ENCODE measurements at regions not wholly inside any gene's neighbourhood (a gene's known extent, or its start where the extent isn't known, plus 50 kb on each side); places are given as distances from the start of the nearest gene placed in this dataset.

DNA sequence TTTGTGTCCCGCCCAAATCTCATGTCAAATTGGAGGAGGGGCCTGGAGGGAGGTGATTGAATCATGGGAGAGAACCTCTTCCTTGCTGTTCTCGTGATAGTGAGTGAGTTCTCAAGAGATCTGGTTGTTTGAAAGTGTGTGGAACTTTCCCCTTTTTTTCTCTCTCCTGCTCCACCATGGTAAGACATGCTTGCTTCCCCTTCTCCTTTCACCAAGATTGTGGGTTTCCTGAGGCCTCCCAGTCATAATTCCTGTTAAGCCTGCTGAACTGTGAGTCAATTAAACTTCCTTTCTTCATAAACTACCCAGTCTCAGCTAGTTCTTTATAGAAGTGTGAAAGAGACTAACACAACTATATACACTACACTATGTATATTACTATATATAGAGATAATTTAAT, 697.8 kb upstream of the HS3ST1 start:
- no peak overlapping the region for H4K5ac ChIP-seq (ENCODE audit: low read depth, low read length)
- peaks cover 13% of the 10 kb centered on the region for H3K9me3 ChIP-seq (ENCODE audit: control insufficient read depth, insufficient read depth, low read length)
- no peak overlapping the region for H3K27ac ChIP-seq (ENCODE audit: insufficient read depth, low read length)
- no peak overlapping the region for H2AK5ac ChIP-seq (ENCODE audit: low read depth, low read length)
- no peak overlapping the region for H2BK20ac ChIP-seq (ENCODE audit: low read depth, low read length)
- no peak overlapping the region for H2BK120ac ChIP-seq (ENCODE audit: low read depth, low read length)
- no peaks in the 10 kb centered on the region for H3K79me1 ChIP-seq (ENCODE audit: low read depth in 1 of 2, low read length in 2 of 2)
- H3K4me3 ChIP-seq (ENCODE audit: insufficient read depth, low read depth, low read length) = no peak overlapping the region
- H3K56ac ChIP-seq (ENCODE audit: extremely low read depth, insufficient read depth, low read length) = no peak overlapping the region
- H3K4ac ChIP-seq (ENCODE audit: low read depth, low read length) = no peak overlapping the region
- no peak overlapping the region for H2AK9ac ChIP-seq (replicated peaks; ENCODE audit: low read depth, low read length, poor library complexity)
- no peak overlapping the region for H4K91ac ChIP-seq (ENCODE audit: insufficient read depth, low read depth, low read length)
- H3K9me1 ChIP-seq (ENCODE audit: insufficient read depth, low read length) = no peaks in the 10 kb centered on the region
- no peak overlapping the region for H3K9ac ChIP-seq (ENCODE audit: low read depth, low read length)
- H4K8ac ChIP-seq (ENCODE audit: low read depth in 2 of 2, low read length in 2 of 2) = no peak overlapping the region
- no peak overlapping the region for H3K14ac ChIP-seq (replicated peaks; ENCODE audit: low read depth, low read length)
- BruUV-seq (replicated peaks) = no TSS peak
- H3K27me3 ChIP-seq (ENCODE audit: control insufficient read depth, insufficient read depth, low read length) = no peaks in the 10 kb centered on the region
- in situ Hi-C loops (cut with MboI; ENCODE audit: low sequenced_read_pairs) (no loop called here), intact Hi-C loops (cut with micrococcal nuclease) (no loop called here), dilution Hi-C loops (cut with HindIII; ENCODE audit: low sequenced_read_pairs, unreplicated experiment) (no loop called here)
- H4K20me1 ChIP-seq (ENCODE audit: insufficient read depth, low read length) = no peaks in the 10 kb centered on the region
- H3K4me2 ChIP-seq (ENCODE audit: low read depth, low read length) = no peak overlapping the region
- no peak for ATAC-seq (ENCODE audit: low read depth)
- CTCF ChIA-PET = no interaction called here
- H3K36me3 ChIP-seq (ENCODE audit: control insufficient read depth, insufficient read depth, low read length) = no peaks in the 10 kb centered on the region
- no peak for DNase-seq
- no CpG with 5 or more reads among the region's 2 CpGs for WGBS, 2 experiments (ENCODE audit: extremely low coverage in 2 of 2, insufficient read length in 1 of 2)
- no peaks in the 10 kb centered on the region for H3K4me1 ChIP-seq (ENCODE audit: control insufficient read depth, insufficient read depth, low read length)
- TF ChIP-seq, protein P1, sequence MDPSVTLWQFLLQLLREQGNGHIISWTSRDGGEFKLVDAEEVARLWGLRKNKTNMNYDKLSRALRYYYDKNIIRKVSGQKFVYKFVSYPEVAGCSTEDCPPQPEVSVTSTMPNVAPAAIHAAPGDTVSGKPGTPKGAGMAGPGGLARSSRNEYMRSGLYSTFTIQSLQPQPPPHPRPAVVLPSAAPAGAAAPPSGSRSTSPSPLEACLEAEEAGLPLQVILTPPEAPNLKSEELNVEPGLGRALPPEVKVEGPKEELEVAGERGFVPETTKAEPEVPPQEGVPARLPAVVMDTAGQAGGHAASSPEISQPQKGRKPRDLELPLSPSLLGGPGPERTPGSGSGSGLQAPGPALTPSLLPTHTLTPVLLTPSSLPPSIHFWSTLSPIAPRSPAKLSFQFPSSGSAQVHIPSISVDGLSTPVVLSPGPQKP (IDR thresholded peaks at IDR 0.05; ENCODE audit: borderline replicate concordance, low read depth, low read length) = no peak
- no peak for TF ChIP-seq RAD21 (IDR thresholded peaks at IDR 0.05; ENCODE audit: low read length)
- TF ChIP-seq POLR2A (IDR thresholded peaks at IDR 0.05; ENCODE audit: low read depth, low read length) = no peak
- TF ChIP-seq SMC3 (IDR thresholded peaks at IDR 0.05; ENCODE audit: low read depth, low read length) = no peak
- no peak for TF ChIP-seq FOS (IDR thresholded peaks at IDR 0.05; ENCODE audit: low read depth, low read length)
- no peak for TF ChIP-seq RCOR1 (IDR thresholded peaks at IDR 0.05; ENCODE audit: insufficient replicate concordance, low read length)
- TF ChIP-seq CEBPB (IDR thresholded peaks at IDR 0.05; ENCODE audit: low read depth, low read length) = no peak
- no peak for TF ChIP-seq MXI1 (IDR thresholded peaks at IDR 0.05; ENCODE audit: borderline replicate concordance, low read depth, low read length)
- no peak for TF ChIP-seq MAFK (IDR thresholded peaks at IDR 0.05; ENCODE audit: low read depth, low read length)
- TF ChIP-seq BHLHE40 (IDR thresholded peaks at IDR 0.05; ENCODE audit: low read depth, low read length) = no peak
- TF ChIP-seq CHD1 (IDR thresholded peaks at IDR 0.05; ENCODE audit: low read depth, low read length) = no peak
- TF ChIP-seq MAZ (IDR thresholded peaks at IDR 0.05; ENCODE audit: borderline replicate concordance, low read depth, low read length) = no peak
- no peak for TF ChIP-seq RFX5 (IDR thresholded peaks at IDR 0.05; ENCODE audit: low read depth, low read length)
- no peak for TF ChIP-seq CTCF (conservative IDR thresholded peaks at IDR 0.05; ENCODE audit: low read depth, low read length)
- H3K23ac ChIP-seq (ENCODE audit: low read depth, low read length) = no peak overlapping the region
- no peak overlapping the region for H2BK15ac ChIP-seq (ENCODE audit: low read depth, low read length)
- H2AFZ ChIP-seq (replicated peaks; ENCODE audit: low read length, poor library complexity) = no peak overlapping the region
- H2BK5ac ChIP-seq (ENCODE audit: low read depth, low read length, poor library complexity, severe bottlenecking) = no peak overlapping the region
- no peak overlapping the region for H3K18ac ChIP-seq (ENCODE audit: low read depth, low read length)
- POLR2A ChIA-PET (ENCODE audit: unreplicated experiment) = no interaction called here
